Gastrocnemius medialis (tissue), 4 donors: ENCODE measurements at regions not wholly inside any gene's neighbourhood (a gene's known extent, or its start where the extent isn't known, plus 50 kb on each side); places are given as distances from the start of the nearest gene placed in this dataset.

Experiments used
- ATAC-seq, 2 donors: fragments of 150-250 bp; one replicate each; pipeline ENCODE4 v1.9.1; 2016
- DNase-seq, 2 donors: peaks; one replicate each; pipeline ENCODE4 v3.0.0-alpha.2; 2019
- H3K27ac ChIP-seq, 4 donors: fragments of 200-600 bp; sonication (generic); 1 replicate in 1 of 4; 2 replicates in 3 of 4; pipeline ENCODE4 v1.5.1; 2016 to 2018; ENCODE audit warnings: mild to moderate bottlenecking in 2 of 4, moderate library complexity in 1 of 4
- H3K27me3 ChIP-seq, 3 donors: fragments of 200-600 bp; sonication (generic) in 2 of 3; 1 replicate in 1 of 3; 2 replicates in 2 of 3; pipeline versions ENCODE4 v1.5.1 to v1.6.0; 2016 to 2019; ENCODE audit warnings: mild to moderate bottlenecking in 1 of 3, moderate library complexity in 1 of 3
- H3K36me3 ChIP-seq, 2 donors: fragments of 200-600 bp; sonication (generic) in 1 of 2; one replicate each; pipeline ENCODE4 v1.5.1; 2017 to 2018
- H3K4me1 ChIP-seq, 2 donors: fragments of 200-600 bp; sonication (generic) in 1 of 2; one replicate each; pipeline ENCODE4 v1.5.1; 2016 to 2017; ENCODE audit warnings: mild to moderate bottlenecking in 2 of 2
- H3K4me3 ChIP-seq, 4 donors: fragments of 200-600 bp; sonication (generic) in 3 of 4; 1 replicate in 1 of 4; 2 replicates in 3 of 4; pipeline ENCODE4 v1.5.1; 2016 to 2019; ENCODE audit warnings: mild to moderate bottlenecking in 2 of 4
- H3K9me3 ChIP-seq, 3 donors: fragments of 200-600 bp; sonication (generic) in 2 of 3; 1 replicate in 1 of 3; 2 replicates in 2 of 3; pipeline ENCODE4 v1.5.1; 2016 to 2019
- POLR2A ChIP-seq, 2 donors: fragments of 450-650 bp; IDR thresholded peaks; one replicate each; pipeline ENCODE4 v1.6.1; 2017; ENCODE audit warnings: antibody characterized with exemption in 2 of 2, mild to moderate bottlenecking in 2 of 2, moderate library complexity in 2 of 2
- in situ Hi-C, 4 donors: fragments of 200-750 bp; cut with MboI; loops; one replicate each; pipeline versions ENCODE4 v1.15.0 to v1.8.0; 2017; ENCODE audit warnings: low sequenced_read_pairs in 4 of 4
- intact Hi-C: fragments of 100-400 bp; cut with DNase I; formaldehyde crosslinking; loops from one replicate; pipeline ENCODE4 v1.15.1; 2023; ENCODE audit warnings: low total_unique reads
- TF ChIP-seq, protein P1 (sequence below), 5 experiments: fragments of 450-650 bp in 3 of 5; fragments of 200-600 bp in 2 of 5; sonication (generic) in 2 of 5; IDR thresholded peaks in 4 of 5; conservative IDR thresholded peaks in 1 of 5; 1 replicate in 4 of 5; 2 replicates in 1 of 5; pipeline ENCODE4 v1.5.1; 2016 to 2019; ENCODE audit warnings: antibody characterized with exemption in 5 of 5, mild to moderate bottlenecking in 3 of 5, moderate library complexity in 3 of 5

DNA sequence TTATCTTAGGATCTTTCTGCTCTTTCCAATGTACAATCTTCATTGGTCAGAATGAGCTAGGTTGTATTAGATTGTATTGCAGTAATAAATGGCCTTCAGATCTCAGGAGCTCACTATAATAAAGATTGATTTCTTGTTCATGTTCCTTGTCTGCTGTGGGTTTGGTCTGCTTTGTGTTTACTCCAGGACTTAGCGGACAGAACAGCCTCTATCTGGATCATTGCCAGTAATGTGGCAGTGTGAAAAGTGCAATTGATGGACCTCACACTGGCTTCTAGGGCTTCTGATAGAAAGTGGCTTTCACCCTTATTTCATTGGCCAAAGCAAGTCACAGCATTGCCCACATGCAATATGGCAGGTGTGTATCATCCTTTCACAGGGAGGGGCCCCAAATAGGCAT, 81.2 kb downstream of the BTG1 start:
- TF ChIP-seq, protein P1, sequence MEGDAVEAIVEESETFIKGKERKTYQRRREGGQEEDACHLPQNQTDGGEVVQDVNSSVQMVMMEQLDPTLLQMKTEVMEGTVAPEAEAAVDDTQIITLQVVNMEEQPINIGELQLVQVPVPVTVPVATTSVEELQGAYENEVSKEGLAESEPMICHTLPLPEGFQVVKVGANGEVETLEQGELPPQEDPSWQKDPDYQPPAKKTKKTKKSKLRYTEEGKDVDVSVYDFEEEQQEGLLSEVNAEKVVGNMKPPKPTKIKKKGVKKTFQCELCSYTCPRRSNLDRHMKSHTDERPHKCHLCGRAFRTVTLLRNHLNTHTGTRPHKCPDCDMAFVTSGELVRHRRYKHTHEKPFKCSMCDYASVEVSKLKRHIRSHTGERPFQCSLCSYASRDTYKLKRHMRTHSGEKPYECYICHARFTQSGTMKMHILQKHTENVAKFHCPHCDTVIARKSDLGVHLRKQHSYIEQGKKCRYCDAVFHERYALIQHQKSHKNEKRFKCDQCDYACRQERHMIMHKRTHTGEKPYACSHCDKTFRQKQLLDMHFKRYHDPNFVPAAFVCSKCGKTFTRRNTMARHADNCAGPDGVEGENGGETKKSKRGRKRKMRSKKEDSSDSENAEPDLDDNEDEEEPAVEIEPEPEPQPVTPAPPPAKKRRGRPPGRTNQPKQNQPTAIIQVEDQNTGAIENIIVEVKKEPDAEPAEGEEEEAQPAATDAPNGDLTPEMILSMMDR (IDR thresholded peaks at IDR 0.05 in 4 of 5, conservative IDR thresholded peaks at IDR 0.05 in 1 of 5): no peak
- no peak for TF ChIP-seq POLR2A (IDR thresholded peaks at IDR 0.05)
- no peaks in the 10 kb centered on the region for H3K4me1 ChIP-seq
- in situ Hi-C loops: no loop called here

DNA sequence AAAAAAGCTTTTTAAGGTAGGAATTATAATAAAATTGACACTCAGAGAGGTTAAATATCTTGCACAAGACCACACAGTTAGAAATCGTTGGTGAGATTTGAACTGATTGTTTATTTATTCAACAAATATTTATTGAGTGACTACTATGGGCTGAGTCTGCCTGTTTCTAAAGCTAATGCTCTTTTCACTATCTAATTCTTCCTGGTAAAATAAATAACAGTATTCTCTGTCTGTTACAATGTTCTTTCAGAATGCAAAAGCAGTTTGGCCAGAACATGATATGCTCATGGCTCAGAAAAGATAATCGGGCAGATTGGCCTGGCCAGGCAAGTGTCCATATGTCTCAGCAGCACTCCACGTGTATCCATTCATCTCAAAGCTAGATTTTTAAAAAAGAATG, 82.0 kb downstream of the BTG1 start:
- Histone ChIP-seq H3K27ac (no peak overlapping the region), H3K27me3 (no peaks in the 10 kb centered on the region), H3K9me3 (no peaks in the 10 kb centered on the region), H3K36me3 (no peaks in the 10 kb centered on the region), H3K4me1 (no peaks in the 10 kb centered on the region), H3K4me3 (no peak overlapping the region)
- intact Hi-C loops: no loop called here
- DNase-seq (no peak), ATAC-seq (no peak)
- in situ Hi-C loops: no loop called here
- TF ChIP-seq POLR2A (IDR thresholded peaks at IDR 0.05): no peak
- TF ChIP-seq, protein P1 (IDR thresholded peaks at IDR 0.05 in 4 of 5, conservative IDR thresholded peaks at IDR 0.05 in 1 of 5): no peak

More for the DNA sequence above, 81.2 kb downstream of the BTG1 start:
- no peaks in the 10 kb centered on the region for H3K9me3 ChIP-seq
- no peak overlapping the region for H3K27ac ChIP-seq
- H3K4me3 ChIP-seq: no peak overlapping the region
- intact Hi-C loops: no loop called here
- H3K27me3 ChIP-seq: no peaks in the 10 kb centered on the region
- H3K36me3 ChIP-seq: no peaks in the 10 kb centered on the region
- DNase-seq (no peak), ATAC-seq (peak in 1 of 2 donors; percentile 23)

DNA sequence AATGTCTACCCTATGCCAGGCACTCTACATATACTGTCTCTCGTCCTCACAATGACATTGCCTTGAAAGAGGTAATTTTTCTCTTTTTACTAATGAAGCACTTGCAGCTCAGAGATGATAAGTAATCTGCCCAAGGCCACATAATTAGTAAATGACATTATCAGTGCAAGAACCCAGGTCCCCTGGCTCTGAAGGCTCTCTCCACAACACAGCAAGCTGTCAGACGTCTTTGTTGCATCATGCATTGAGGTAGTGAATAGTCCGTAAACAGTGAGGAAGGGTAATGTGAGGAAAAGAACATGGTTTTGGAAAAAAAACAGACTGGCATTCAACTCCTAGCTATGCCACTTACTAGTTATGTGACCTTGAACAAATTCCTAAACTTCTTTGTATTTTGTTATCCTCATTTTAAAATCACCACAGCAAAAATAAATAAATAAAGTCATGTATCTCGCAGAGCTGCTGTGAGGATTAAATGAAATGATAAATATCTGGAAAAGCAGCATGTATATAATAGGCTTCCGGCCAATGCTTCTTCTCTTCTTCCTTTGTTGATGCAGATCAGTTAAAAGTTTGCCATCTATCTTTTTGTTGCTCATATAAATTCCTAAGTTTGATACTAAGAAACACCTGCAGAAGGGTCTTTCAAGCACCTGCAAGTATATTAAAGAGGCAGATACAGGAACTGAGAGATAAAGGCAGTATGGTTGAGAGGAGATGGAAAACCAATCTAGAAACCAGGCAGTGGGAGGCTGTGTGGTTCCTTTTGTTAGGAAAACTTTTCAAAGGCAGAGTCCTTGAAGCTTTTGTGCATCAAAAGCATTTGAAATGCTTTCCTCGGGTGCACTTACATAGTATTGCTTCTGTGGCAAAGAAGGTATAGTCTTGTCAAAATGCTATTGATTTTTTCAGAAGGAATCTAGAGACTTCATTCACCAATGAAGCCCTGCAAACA, 82.8 kb downstream of the BTG1 start:
- no peak for TF ChIP-seq POLR2A (IDR thresholded peaks at IDR 0.05)
- TF ChIP-seq, protein P1 (IDR thresholded peaks at IDR 0.05 in 4 of 5, conservative IDR thresholded peaks at IDR 0.05 in 1 of 5): no peak
- no peaks in the 10 kb centered on the region for H3K36me3 ChIP-seq
- intact Hi-C loops: no loop called here

DNA sequence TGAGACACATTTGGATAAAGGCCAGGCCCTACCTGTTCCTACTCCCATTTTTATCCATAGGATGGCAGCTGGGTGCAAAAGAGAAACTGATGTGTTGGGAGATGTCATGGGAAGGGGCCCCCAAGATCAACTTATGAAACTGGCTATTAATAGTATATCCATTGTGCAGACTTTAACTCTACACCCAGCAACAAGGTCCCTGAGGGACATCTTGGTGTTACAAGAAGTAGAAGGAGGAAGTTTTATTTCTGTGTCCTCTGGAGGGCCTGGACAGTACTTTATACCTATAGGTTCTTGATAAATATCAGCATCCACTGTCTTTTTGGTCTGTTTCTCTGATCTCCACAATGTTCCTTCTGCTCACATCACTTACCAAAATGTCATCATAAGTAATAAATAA, 84.6 kb downstream of the BTG1 start:
- Histone ChIP-seq H3K27me3 (no peaks in the 10 kb centered on the region), H3K27ac (no peak overlapping the region), H3K4me1 (no peaks in the 10 kb centered on the region), H3K9me3 (no peaks in the 10 kb centered on the region), H3K36me3 (no peaks in the 10 kb centered on the region), H3K4me3 (no peak overlapping the region)
- in situ Hi-C loops: no loop called here
- intact Hi-C loops: no loop called here
- ATAC-seq (no peak), DNase-seq (no peak)
- no peak for TF ChIP-seq POLR2A (IDR thresholded peaks at IDR 0.05)
- TF ChIP-seq, protein P1 (IDR thresholded peaks at IDR 0.05 in 4 of 5, conservative IDR thresholded peaks at IDR 0.05 in 1 of 5): no peak

More for the DNA sequence above, 82.8 kb downstream of the BTG1 start:
- no peak for DNase-seq
- H3K4me1 ChIP-seq: no peaks in the 10 kb centered on the region
- in situ Hi-C loops: no loop called here
- H3K27ac ChIP-seq: no peak overlapping the region
- H3K4me3 ChIP-seq: no peak overlapping the region
- no peaks in the 10 kb centered on the region for H3K9me3 ChIP-seq
- no peaks in the 10 kb centered on the region for H3K27me3 ChIP-seq
- ATAC-seq: no peak
